Spleen (tissue), 7 donors: ENCODE measurements at regions not wholly inside any gene's neighbourhood (a gene's known extent, or its start where the extent isn't known, plus 50 kb on each side); places are given as distances from the start of the nearest gene placed in this dataset.
"Not testable (repeated sequence)": the region's sequence is repeated elsewhere in the genome, so short reads cannot be mapped to it uniquely, and the experiment has no call there.

ENCODE experiments used
- POLR2A ChIP-seq, 3 donors: fragments of 450-650 bp; IDR thresholded peaks; one replicate each; pipeline ENCODE4 v1.5.1; 2017; ENCODE audit warnings: antibody characterized with exemption in 3 of 3, mild to moderate bottlenecking in 1 of 3
- POLR2AphosphoS5 ChIP-seq, 3 donors: sonication (generic); formaldehyde crosslinking; IDR thresholded peaks; one replicate each; pipeline ENCODE4 v1.5.1; 2017; ENCODE audit warnings: antibody characterized with exemption in 3 of 3
- TF ChIP-seq, protein P1 (sequence below), 11 experiments: fragments of 200-600 bp in 7 of 11; fragments of 450-650 bp in 4 of 11; sonication (generic) in 4 of 11; IDR thresholded peaks in 8 of 11; conservative IDR thresholded peaks in 3 of 11; 1 replicate in 7 of 11; 2 replicates in 4 of 11; pipeline versions ENCODE4 v1.4.0 to v1.8.0; 2016 to 2021; ENCODE audit warnings: antibody characterized with exemption in 11 of 11, inconsistent platforms in 4 of 11, mild to moderate bottlenecking in 1 of 11
- donor health status: DM: no; HTN: no; CAD: no; lungs with moderate emphysema.
- donor health status: DM: no; HTN: no; CAD: no.
- donor health status: DM: no; HTN: no; CAD: no.

DNA sequence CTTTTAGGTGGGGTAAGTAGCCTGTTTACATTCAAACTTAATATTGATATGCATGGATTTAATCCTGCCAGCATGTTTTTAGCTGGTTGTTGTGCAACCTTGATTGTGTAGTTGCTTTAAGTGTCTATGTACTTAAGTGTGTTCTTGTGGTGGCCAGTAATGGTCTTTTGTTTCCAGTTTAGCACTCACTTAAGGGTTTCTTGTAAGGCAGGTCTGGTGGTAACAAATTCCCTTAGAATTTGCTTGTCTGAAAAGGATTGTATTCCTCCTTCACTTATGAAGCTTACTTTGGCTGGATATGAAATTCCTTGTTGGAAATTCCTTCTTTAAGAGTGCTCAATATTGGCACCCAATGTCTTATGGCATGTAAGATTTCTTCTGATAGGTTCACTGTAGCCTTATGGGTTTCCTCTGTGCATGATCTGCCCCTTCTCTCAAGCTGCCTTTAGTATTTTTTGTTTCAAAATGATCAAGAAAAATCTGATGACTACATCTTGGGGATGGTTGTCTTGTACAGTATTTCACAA, 289.0 kb upstream of the C1QTNF3 start:
- TF ChIP-seq, protein P1, sequence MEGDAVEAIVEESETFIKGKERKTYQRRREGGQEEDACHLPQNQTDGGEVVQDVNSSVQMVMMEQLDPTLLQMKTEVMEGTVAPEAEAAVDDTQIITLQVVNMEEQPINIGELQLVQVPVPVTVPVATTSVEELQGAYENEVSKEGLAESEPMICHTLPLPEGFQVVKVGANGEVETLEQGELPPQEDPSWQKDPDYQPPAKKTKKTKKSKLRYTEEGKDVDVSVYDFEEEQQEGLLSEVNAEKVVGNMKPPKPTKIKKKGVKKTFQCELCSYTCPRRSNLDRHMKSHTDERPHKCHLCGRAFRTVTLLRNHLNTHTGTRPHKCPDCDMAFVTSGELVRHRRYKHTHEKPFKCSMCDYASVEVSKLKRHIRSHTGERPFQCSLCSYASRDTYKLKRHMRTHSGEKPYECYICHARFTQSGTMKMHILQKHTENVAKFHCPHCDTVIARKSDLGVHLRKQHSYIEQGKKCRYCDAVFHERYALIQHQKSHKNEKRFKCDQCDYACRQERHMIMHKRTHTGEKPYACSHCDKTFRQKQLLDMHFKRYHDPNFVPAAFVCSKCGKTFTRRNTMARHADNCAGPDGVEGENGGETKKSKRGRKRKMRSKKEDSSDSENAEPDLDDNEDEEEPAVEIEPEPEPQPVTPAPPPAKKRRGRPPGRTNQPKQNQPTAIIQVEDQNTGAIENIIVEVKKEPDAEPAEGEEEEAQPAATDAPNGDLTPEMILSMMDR (IDR thresholded peaks at IDR 0.05 in 8 of 11, conservative IDR thresholded peaks at IDR 0.05 in 3 of 11) = not testable (repeated sequence)
- TF ChIP-seq POLR2A, POLR2AphosphoS5 (IDR thresholded peaks at IDR 0.05): not testable (repeated sequence)
